H54 (cell line): ENCODE measurements at regions not wholly inside any gene's neighbourhood (a gene's known extent, or its start where the extent isn't known, plus 50 kb on each side); places are given as distances from the start of the nearest gene placed in this dataset.
A peak's percentile ranks its signal among the peaks of the same experiment; 100 is the strongest.
"Not testable (repeated sequence)": the region's sequence is repeated elsewhere in the genome, so short reads cannot be mapped to it uniquely, and the experiment has no call there.

ENCODE experiments used
- DNase-seq: peaks from one replicate; pipeline ENCODE4 v3.0.0; 2011; ENCODE audit warnings: low spot score, mixed read lengths; ENCODE audit not compliant: insufficient read length
- FAIRE-seq: peaks from 3 replicates; lab custom pipeline; 2011; peaks lifted over from hg19 to GRCh38; lab: Jason Lieb, UNC
- POLR2A ChIP-seq: IDR thresholded peaks from 2 replicates; pipeline ENCODE4 v1.6.1; 2011; ENCODE audit warnings: low read depth, mild to moderate bottlenecking, low read length

DNA sequence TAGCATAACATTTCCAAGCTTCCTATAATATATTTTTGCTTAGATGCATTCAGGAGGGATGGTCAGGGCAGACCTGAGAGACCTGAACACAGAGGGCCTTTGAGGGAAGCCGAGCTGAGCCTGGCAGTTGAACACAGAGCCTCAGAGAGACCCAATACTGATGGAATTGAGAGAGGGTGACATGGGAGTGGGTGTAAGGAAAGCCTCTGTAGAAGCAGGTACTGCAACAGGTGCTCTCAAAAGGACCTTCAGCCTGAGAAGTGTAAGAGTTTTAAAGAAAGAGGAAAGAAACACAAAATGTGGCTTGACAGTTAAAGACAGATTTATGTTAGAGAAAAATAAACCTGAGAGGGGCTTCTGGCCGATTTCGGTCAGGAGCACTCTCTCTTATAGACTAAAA, 73.9 kb upstream of the PGBD5 start:
- FAIRE-seq (no peak), DNase-seq (no peak)

DNA sequence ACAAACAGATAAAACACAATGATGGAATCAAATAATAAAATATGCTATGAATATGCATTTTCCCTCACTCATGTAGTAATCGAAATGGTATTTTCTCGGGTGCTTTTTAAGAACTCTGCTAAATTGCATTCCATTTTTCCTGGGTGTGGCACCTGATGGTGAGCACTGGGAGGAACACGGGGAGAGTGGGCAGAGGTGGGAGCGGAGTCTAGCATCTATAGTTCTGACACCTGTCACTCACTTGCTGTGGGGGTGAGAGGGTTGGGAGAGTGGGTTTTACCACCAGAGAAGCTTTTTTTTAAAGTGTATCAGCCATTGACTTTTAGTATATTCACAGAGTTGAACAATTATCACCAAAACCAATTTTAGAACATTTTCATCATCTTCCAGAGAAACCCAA, 73.4 kb upstream of the PGBD5 start:
- no peak for TF ChIP-seq POLR2A
- no peak for FAIRE-seq

More for the DNA sequence above, 73.9 kb upstream of the PGBD5 start:
- no peak for TF ChIP-seq POLR2A

DNA sequence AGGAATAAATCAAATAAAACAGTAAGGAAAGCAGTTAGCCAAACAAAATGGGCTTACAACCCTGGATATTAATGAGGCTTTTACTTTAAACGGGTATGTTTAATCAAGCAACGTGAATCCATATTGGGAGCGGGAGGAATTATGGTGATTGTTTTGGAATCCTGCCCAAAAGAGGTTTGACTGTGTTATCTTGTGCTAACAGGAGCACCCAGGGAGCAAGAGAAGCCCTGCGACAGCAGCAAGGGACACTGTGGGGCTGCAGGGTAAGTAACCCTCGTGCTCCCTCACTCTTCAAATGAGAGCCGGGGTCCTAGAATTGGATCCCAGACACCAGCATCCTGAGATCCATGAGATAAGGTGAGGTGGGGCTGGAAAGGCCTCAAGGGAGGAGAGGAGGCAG, 72.6 kb upstream of the PGBD5 start:
- no peak for FAIRE-seq
- no peak for TF ChIP-seq POLR2A

More for the DNA sequence above, 73.4 kb upstream of the PGBD5 start:
- no peak for DNase-seq

DNA sequence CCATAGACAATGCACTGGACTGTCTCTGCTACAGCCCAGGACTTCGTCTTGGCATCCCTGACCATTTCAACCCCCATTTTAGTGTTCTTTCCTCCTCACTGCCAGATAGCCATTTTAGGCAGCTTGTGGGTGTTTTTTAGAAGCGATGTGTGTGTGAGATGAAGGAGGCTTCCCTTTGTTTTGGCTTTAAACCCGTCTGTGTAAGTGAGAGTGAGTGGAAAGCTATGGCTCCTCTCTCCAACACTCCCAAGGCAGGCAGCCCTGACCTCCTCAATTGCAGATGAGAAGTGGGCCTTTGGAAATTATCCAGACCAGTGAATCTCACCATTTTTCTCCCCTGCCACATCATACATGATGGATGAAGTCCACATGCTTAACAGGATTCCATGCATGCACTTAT, 70.3 kb upstream of the PGBD5 start:
- FAIRE-seq (no peak), DNase-seq (no peak)
- no peak for TF ChIP-seq POLR2A

More for the DNA sequence above, 72.6 kb upstream of the PGBD5 start:
- no peak for DNase-seq

DNA sequence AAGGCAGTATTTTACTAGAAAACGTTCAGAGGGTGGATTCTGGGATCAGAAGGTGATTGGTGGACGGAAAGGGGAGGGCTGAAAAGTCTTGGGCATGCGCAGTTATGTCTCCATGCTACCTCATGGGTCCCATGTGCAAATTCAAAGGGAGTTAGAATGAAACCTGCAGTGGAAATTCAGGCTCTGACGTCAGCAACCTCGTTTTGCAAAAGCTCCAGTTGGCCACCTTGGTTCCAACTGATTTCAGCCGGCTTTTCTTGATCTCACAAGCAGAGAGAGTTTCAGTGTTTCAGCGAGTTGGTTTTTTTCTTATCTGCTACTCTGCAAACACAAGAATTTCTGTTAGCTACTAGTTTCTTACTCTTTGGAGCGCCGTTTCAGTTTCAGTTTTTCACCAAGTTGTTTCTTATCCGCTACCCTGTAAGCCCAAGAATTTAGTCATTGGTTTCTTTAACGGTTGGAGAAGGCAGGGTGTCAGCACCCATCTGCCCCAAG, 69.8 kb upstream of the PGBD5 start:
- TF ChIP-seq POLR2A = no peak
- no peak for FAIRE-seq
- peak; percentile 9 for DNase-seq

DNA sequence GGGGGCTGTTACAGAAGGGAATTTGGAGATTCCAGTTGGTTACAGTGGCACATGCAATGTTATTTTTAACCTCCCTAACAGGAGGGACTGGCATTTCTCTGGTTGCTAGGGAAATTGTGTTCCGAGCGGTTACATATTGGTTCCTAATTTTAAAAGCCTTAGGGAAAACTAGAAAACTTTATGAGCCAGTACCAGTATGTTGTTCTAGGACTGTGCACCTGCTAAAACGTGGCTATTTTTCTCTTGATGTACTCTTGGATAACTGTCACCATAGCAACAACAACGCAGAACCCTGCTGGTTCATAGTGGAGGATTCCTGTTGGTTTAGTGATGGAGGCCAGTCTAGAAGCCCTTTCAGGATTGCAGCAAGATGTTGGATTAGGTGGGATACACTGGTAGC, 68.9 kb upstream of the PGBD5 start:
- TF ChIP-seq POLR2A = no peak
- no peak for DNase-seq
- FAIRE-seq = no peak

DNA sequence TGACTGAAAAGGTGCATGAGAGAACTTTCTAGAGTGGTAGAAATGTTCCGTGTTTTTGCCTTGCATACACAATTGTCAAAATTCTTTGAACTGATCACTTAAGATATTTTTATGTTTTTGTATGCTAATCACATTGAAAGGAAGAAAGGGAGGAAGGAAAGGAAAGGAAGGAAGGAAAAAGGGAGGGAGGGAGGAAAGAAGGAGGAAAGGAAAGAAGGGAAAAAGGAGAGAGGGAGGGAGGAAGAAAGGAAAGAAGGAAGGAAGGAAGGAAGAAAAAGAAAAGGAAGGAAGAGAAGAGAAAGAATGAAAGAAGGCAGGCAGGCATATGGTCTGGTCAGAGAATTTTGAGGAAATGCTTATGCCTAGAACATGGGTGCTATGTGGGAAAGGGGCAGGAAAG, 68.4 kb upstream of the PGBD5 start:
- FAIRE-seq (no peak), DNase-seq (no peak)
- TF ChIP-seq POLR2A = no peak

DNA sequence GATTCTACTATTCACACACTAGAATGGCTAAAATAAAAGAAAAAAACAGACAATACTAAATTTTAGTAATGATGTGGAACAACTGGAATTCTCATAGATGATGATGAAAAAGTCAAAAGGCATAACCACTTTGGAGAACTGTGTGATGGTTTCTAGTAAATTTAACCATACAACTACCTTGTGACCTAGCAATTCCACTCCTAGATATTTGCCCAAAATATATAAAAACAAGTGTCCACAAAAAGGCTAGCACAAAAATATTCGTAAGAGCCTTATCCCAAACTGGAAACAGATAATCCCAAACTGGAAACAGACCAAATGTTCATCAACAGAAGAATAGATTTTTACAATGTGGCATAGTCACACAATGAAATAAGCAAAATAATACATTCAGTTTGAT, 67.9 kb upstream of the PGBD5 start:
- FAIRE-seq (no peak), DNase-seq (no peak)
- no peak for TF ChIP-seq POLR2A

DNA sequence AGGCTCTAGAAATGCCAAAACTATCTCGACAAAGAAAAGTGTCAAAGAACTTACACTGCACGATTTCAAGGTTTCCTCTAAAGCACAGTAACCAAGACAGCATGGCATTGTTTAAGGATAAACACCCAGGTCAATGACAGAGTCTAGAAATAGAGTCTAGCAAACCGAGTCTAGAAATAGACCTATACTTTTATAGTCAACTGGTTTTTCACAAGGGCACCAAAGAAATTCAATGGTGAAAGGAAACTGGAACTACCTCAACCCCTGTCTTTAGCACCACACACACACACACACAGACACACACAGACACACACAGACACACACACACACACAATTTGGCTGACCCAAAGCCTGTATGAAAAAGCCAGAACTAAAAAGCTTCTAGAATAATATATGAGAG, 67.1 kb upstream of the PGBD5 start:
- FAIRE-seq (no peak), DNase-seq (no peak)
- TF ChIP-seq POLR2A = no peak

DNA sequence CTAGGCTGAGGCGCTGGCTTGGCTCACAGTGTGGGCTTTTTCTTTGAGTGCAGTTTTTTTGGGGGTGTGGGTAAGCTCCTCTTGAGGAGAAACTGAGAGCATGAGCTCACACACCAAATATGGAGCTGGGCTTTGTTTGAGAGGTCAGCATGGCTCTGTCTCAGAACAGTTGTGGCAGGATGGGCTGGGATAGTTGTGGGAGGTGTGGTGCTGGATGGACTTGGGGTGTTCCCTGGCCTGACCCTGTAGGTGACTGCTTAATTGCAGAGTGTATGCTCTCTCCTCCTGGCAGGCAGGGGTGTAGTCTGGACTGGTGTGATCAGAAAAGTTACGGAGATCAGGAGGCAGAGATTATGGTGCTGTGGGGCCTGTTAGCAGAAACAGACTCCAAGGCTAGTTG, 64.3 kb upstream of the PGBD5 start:
- no peak for TF ChIP-seq POLR2A
- FAIRE-seq (no peak), DNase-seq (no peak)

DNA sequence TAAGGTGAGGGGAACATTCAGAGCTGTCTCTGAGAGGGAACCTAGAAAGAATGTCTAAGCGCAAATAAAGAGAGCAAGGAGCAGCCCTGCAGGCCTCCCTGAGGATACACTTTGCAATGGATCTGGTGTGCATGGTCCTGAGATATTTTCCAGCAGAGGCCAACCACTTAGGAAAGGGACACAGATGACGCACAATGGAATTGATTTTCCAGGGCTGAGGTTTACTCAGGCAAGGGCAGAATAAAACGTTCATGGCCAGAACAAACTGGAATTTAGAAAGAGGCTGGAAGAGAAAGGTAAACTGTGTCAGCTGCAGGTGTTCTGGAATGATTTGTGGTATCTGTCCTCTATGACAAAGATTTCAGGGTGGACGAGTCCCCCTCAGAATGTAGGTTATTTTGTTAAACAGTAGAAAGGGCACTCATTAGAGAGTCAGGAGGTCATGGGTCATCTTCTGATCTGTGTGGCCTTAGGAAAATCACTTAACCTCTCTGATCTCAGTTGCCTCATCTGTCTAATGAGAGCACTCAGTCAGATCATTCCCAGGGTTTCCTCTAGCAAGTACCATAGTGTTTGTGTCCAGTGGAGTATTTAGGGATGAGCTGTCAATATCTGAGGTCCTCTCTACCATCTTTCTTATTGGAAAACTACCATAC, 61.8 kb upstream of the PGBD5 start:
- no peak for DNase-seq
- FAIRE-seq = no peak
- no peak for TF ChIP-seq POLR2A

DNA sequence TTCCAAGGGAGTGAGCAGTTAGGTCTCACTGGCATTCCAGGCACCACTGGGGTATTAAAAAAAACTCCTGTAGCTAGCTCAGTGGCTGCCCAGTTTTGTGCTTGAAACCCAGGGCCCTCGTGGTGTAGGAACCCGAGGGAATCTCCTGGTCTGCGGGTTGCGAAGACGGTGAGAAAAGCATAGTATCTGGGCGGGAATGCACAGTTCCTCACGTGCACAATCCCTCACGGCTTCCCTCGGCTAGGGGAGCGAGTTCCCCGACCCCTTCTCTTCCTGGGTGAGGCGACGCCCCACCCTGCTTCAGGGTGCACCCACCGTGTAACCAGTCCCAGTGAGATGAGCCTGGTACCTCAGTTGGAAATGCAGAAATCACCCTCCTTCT, 50.5 kb upstream of the PGBD5 start:
- TF ChIP-seq POLR2A = no peak
- FAIRE-seq = no peak
- no peak for DNase-seq

DNA sequence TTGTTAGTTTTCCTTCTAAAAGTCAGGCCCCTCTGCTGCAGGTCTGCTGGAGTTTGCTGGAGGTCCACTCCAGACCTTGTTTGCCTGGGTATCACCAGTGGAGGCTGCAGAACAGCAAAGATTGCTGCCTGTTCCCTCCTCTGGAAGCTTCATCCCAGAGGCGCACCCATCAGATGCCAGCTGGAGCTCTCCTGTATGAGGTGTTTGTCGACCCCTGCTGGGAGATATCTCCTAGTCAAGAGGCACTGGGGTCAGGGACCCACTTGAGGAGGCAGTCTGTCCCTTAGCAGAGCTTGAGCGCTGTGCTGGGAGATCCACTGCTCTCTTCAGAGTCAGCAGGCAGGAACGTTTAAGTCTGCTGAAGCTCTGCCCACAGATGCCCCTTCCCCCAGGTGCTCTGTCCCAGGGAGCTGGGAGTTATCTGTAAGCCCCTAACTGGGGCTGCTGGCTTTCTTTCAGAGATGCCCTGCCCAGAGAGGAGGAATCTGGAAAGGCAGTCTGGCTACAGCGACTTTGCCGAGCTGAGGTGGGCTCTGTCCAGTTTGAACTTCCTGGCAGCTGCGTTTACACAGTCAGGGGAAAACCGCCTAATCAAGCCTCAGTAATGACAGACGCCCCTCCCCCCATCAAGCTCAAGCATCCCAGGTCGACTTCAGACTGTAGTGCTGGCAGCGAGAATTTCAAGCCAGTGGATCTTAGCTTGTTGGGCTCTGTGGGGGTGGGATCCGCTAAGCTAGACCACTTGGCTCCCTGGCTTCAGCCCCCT, 49.9 kb upstream of the PGBD5 start:
- FAIRE-seq, DNase-seq: not testable (repeated sequence)
